DND-41 (cell line): ENCODE measurements at regions not wholly inside any gene's neighbourhood (a gene's known extent, or its start where the extent isn't known, plus 50 kb on each side); places are given as distances from the start of the nearest gene placed in this dataset.
"Not testable (repeated sequence)": the region's sequence is repeated elsewhere in the genome, so short reads cannot be mapped to it uniquely, and the experiment has no call there.

ENCODE experiments used
- ATAC-seq: fragments of 200-7000 bp; cut with Tn5 transposase; 3 replicates; pipeline ENCODE4 v1.9.1; 2021; ENCODE audit warnings: low read depth; ENCODE audit not compliant: insufficient read depth
- DNase-seq: peaks from one replicate; pipeline ENCODE4 v3.0.0-alpha.2; 2020
- H2AFZ ChIP-seq: 2 replicates; pipeline ENCODE4 v1.6.0; 2012; ENCODE audit warnings: low read depth, low read length
- H3K27ac ChIP-seq: 2 replicates; pipeline ENCODE4 v1.5.1; 2012; ENCODE audit warnings: low read length, inconsistent platforms
- H3K27me3 ChIP-seq: fragments of 200-600 bp; sonication (generic); 2 replicates; pipeline ENCODE4 v1.6.0; 2012; ENCODE audit warnings: low read length, mild to moderate bottlenecking, inconsistent platforms; ENCODE audit not compliant: insufficient read depth, poor library complexity
- H3K36me3 ChIP-seq: 2 replicates; pipeline ENCODE4 v1.5.1; 2012; ENCODE audit warnings: low read length, inconsistent platforms; ENCODE audit not compliant: insufficient read depth
- H3K4me1 ChIP-seq: 2 replicates; pipeline ENCODE4 v1.5.1; 2012; ENCODE audit warnings: mild to moderate bottlenecking, low read length; ENCODE audit not compliant: insufficient read depth
- H3K4me2 ChIP-seq: 2 replicates; pipeline ENCODE4 v1.6.0; 2012; ENCODE audit warnings: mild to moderate bottlenecking, moderate library complexity, low read length, inconsistent platforms; ENCODE audit not compliant: insufficient read depth
- H3K4me3 ChIP-seq, 2 experiments: fragments of 200-600 bp in 1 of 2; shearing (Covaris generic) in 1 of 2; 2 replicates each; pipeline ENCODE4 v1.5.1; 2012 to 2016; ENCODE audit warnings: inconsistent platforms in 2 of 2, low read length in 2 of 2, mild to moderate bottlenecking in 2 of 2, low read depth in 1 of 2, moderate library complexity in 1 of 2
- H3K79me2 ChIP-seq: 2 replicates; pipeline ENCODE4 v1.6.0; 2012; ENCODE audit warnings: low read length, inconsistent platforms; ENCODE audit not compliant: insufficient read depth
- H3K9ac ChIP-seq: 2 replicates; pipeline ENCODE4 v1.6.0; 2012; ENCODE audit warnings: low read depth, mild to moderate bottlenecking, inconsistent platforms, low read length, moderate library complexity
- H3K9me3 ChIP-seq: 2 replicates; pipeline ENCODE4 v1.5.1; 2012; ENCODE audit warnings: low read length, moderate library complexity, mild to moderate bottlenecking, inconsistent platforms; ENCODE audit not compliant: insufficient read depth, severe bottlenecking
- H4K20me1 ChIP-seq: 2 replicates; pipeline ENCODE4 v1.6.0; 2012; ENCODE audit warnings: low read length; ENCODE audit not compliant: insufficient read depth
- CTCF ChIP-seq: IDR thresholded peaks from 2 replicates; pipeline ENCODE4 v1.5.1; 2012; ENCODE audit warnings: borderline replicate concordance, low read length, moderate library complexity, mild to moderate bottlenecking; ENCODE audit not compliant: poor library complexity, severe bottlenecking; ENCODE audit errors: extremely low read depth
- EZH2 ChIP-seq: IDR thresholded peaks from 3 replicates; pipeline ENCODE4 v1.6.1; 2012; ENCODE audit warnings: borderline replicate concordance, low read depth, mild to moderate bottlenecking, moderate library complexity, low read length, inconsistent platforms; ENCODE audit not compliant: severe bottlenecking

GRCh38 chrX:95953564-95953963 lies 731.1 kb upstream of the DIAPH2 start:
- no peaks in the 10 kb centered on the region for H3K27me3 ChIP-seq
- ATAC-seq (no peak), DNase-seq (no peak)

GRCh38 chrX:95956745-95957144 lies 727.9 kb upstream of the DIAPH2 start:
- DNase-seq (no peak), ATAC-seq (no peak)
- no peaks in the 10 kb centered on the region for H3K36me3 ChIP-seq
- H3K4me2 ChIP-seq = no peak overlapping the region
- H3K4me3 ChIP-seq = no peak overlapping the region
- no peaks in the 10 kb centered on the region for H3K27me3 ChIP-seq
- H3K4me1 ChIP-seq = no peaks in the 10 kb centered on the region
- H2AFZ ChIP-seq = no peak overlapping the region
- no peak overlapping the region for H3K9ac ChIP-seq
- H3K27ac ChIP-seq = no peak overlapping the region
- H4K20me1 ChIP-seq = no peaks in the 10 kb centered on the region
- no peaks in the 10 kb centered on the region for H3K9me3 ChIP-seq
- no peaks in the 10 kb centered on the region for H3K79me2 ChIP-seq
- TF ChIP-seq EZH2 (no peak), CTCF (no peak)

More at GRCh38 chrX:95953564-95953963, 731.1 kb upstream of the DIAPH2 start:
- no peaks in the 10 kb centered on the region for H3K9me3 ChIP-seq
- no peak overlapping the region for H2AFZ ChIP-seq
- no peaks in the 10 kb centered on the region for H3K36me3 ChIP-seq
- no peak overlapping the region for H3K9ac ChIP-seq
- H3K4me3 ChIP-seq = no peak overlapping the region
- no peak overlapping the region for H3K4me2 ChIP-seq
- no peaks in the 10 kb centered on the region for H3K4me1 ChIP-seq
- no peak for TF ChIP-seq CTCF
- TF ChIP-seq EZH2 = no peak
- no peaks in the 10 kb centered on the region for H4K20me1 ChIP-seq
- no peaks in the 10 kb centered on the region for H3K79me2 ChIP-seq
- no peak overlapping the region for H3K27ac ChIP-seq

- H3K27me3 ChIP-seq, H3K27ac ChIP-seq, H2AFZ ChIP-seq, ATAC-seq, H3K36me3 ChIP-seq, H3K4me1 ChIP-seq, H4K20me1 ChIP-seq, H3K79me2 ChIP-seq, DNase-seq, H3K9ac ChIP-seq, H3K4me2 ChIP-seq, H3K9me3 ChIP-seq, H3K4me3 ChIP-seq: not testable (repeated sequence)
These were observed 711.1 kb upstream of the DIAPH2 start for GRCh38 chrX:95973456-95974095.

GRCh38 chrX:95974096-95974470 lies 710.6 kb upstream of the DIAPH2 start:
- no peak overlapping the region for H3K4me3 ChIP-seq
- H3K79me2 ChIP-seq = no peaks in the 10 kb centered on the region
- H3K36me3 ChIP-seq = no peaks in the 10 kb centered on the region
- H3K4me1 ChIP-seq = no peaks in the 10 kb centered on the region
- no peak overlapping the region for H2AFZ ChIP-seq
- H3K9me3 ChIP-seq = no peaks in the 10 kb centered on the region
- H3K27me3 ChIP-seq = no peaks in the 10 kb centered on the region
- DNase-seq (no peak), ATAC-seq (no peak)
- H3K4me2 ChIP-seq = no peak overlapping the region
- no peak overlapping the region for H3K27ac ChIP-seq
- no peak overlapping the region for H3K9ac ChIP-seq
- TF ChIP-seq CTCF (no peak), EZH2 (no peak)
- H4K20me1 ChIP-seq = no peaks in the 10 kb centered on the region
